Stimulated activated CD8-positive, alpha-beta memory T cell treated with anti-CD3 and anti-CD28 coated beads, Interleukin-15, amount 100 ng/mL, for 24 hours (primary cell): ENCODE measurements at regions not wholly inside any gene's neighbourhood (a gene's known extent, or its start where the extent isn't known, plus 50 kb on each side); places are given as distances from the start of the nearest gene placed in this dataset.

Source experiments
- DNase-seq: peaks from one replicate; pipeline ENCODE4 v3.0.0-alpha.2; 2020; ENCODE audit warnings: low read depth

DNA sequence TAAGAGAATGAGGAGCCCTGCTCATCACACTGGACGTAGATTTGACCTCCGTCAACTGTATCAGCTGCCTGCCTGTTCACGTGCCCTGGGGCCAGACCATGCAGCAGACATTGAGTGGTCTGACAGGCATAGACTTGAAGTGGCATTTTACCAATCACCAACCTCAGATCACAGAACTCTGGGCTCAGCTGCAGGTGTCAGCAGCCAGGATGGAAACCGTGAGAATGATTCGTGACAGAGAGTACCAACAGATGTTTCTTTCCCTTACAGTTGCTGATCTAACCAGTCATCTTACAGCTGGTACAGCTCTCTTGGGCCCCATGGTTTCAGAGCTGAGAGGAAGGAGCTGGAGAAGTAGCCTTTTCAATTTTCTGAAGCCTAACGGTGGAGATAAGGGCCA, 148.9 kb downstream of the EN1 start:
- DNase-seq = no peak

DNA sequence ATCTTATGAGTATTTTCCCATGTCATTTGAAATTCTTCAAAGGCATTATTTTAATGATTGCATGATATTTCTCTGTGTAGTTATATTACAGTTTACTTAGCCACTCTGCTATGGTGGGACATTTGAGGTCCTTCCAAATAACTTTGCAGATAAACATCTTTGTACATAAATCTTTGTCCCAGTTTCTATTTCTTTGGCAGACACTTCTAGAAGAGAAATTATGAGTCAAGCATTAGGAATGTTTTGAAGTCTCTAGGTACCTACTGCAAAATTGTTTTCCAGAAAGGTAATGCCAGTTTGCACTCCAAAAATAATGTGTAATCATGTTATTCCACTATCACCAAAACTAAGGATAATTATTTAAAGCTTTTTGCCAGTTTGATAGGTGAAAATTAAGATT, 149.7 kb downstream of the EN1 start:
- no peak for DNase-seq

GRCh38 chr2:118696786-118697465, 150.5 kb downstream of the EN1 start:
- no peak for DNase-seq

GRCh38 chr2:118693287-118693822, 154.1 kb downstream of the EN1 start:
- no peak for DNase-seq

DNA sequence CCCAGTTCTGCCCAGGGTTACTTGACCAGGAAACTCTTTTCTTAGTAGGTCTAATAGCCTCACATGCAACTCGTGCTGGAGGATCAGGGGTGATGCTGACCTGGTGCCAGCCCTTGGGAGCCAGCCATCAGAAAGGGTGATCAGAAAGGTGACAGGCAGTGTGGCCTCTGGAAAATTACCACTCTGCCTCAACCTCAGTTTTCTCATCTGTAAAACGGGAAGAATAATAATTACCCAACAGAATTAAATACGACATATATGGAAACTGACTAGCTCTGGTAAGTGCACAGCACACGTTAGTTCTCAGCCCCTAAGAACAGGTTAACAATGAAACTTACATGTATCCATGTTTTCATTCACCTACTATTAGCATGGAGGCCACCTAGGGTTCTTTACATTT, 157.6 kb downstream of the EN1 start:
- no peak for DNase-seq

GRCh38 chr2:118689456-118689855, 158.0 kb downstream of the EN1 start:
- no peak for DNase-seq

DNA sequence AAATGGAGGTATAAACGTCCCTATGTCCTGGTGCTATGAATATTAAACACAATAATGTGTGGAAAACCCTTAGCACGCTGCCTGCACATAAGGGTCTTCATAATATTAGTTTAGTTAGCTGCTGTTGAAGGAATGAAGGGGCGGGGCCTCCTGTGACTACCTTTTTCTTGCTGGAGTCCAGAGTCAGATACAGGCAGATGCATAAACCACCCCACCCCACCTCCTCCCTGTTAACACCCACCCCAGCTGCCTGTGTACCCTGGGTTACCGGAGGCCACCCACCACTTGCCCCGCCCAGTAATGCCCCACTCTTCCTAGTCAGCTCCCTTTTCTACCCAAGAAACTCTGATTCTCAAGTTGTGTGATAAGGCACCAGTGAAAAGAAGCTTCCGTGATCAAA, 158.4 kb downstream of the EN1 start:
- DNase-seq = no peak

DNA sequence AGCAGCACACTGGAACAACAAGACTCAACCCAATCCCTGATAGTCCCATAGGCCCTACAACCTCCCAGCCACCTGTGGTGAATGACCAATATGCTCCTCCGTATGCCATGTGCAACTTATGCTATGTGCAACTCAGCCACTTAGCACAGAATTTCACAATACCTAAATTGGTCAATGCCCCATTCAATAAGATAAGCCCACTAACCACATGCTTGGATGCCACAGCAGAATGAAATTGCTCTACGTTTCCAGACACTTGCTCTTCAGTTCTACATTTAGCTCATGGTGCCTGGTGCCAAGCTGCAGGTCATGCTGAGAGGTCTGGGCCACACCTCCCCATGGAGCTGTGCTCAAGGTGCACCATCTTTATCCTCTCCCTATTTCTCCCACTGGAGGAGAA, 159.8 kb downstream of the EN1 start:
- DNase-seq = no peak

DNA sequence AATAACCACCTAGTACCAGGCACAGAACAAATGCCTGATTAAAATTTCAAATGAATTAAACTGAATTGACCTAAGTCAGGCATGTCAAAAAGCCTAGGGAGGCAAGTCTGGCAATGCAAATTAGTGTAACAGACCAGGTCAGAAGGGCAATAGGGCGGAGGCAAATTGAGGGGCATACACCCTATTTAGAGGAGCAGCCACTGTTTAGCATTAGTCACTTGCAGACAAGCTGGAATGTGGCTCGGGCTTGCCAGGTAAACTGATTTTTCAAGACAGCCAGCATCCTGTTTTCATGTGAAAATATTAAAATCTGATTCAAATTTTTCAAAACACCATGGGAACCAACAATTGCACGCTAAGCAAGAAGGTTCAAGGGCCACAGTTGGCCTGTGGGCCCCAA, 160.3 kb downstream of the EN1 start:
- DNase-seq = no peak

- DNase-seq = no peak
Measured at GRCh38 chr2:118686346-118686745, 161.1 kb downstream of the EN1 start.

DNA sequence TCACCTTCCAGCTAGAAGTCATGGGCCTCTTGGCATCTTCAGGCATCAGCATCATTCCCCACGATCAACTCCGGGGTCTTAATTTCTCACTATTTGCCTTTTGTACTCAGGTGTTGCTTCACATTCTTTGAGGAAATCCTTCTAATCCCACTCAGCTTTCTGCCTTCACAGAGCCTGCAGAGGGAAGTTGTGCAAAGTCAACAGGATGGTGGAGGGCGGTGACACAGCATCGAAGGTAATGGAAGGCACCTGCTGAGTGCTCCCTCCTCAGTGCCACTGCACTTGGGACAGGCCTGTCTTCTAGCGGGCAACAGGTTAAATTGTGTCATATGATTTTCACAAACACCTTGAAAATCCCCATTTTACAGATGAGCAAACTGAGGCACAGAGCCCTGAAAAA, 164.0 kb downstream of the EN1 start:
- DNase-seq = no peak

GRCh38 chr2:118678985-118679384, 168.5 kb downstream of the EN1 start:
- no peak for DNase-seq

GRCh38 chr2:118677546-118677945, 169.9 kb downstream of the EN1 start:
- no peak for DNase-seq

GRCh38 chr2:118675531-118675930, 171.9 kb downstream of the EN1 start:
- no peak for DNase-seq

DNA sequence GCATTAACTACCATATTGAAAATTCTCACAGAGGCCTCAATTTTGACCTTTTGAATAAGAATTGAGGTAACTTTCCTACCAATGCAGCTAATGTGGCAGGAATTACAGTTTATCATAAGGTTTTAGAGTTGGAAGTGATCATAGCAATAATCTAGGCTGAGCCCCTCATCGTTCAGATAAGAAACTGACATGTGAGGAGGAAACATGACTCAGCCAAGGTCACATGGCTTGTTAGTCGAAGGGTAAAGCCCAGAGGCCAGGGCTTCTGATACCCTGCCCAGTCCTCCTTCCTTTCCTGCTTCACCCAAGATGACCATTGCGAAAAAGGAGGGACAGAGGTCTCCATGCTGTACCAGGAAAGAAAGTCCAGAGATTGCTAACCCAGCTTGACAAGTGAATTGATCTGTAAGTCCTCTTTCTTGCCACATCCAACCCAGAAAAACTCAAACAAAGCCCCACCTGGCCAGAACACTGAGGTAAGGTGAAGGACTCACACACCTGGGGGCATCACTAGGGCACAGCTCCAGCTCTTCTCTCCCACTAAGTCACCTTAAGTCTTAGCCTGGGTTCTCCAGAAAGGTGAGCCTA, 174.8 kb downstream of the EN1 start:
- no peak for DNase-seq

DNA sequence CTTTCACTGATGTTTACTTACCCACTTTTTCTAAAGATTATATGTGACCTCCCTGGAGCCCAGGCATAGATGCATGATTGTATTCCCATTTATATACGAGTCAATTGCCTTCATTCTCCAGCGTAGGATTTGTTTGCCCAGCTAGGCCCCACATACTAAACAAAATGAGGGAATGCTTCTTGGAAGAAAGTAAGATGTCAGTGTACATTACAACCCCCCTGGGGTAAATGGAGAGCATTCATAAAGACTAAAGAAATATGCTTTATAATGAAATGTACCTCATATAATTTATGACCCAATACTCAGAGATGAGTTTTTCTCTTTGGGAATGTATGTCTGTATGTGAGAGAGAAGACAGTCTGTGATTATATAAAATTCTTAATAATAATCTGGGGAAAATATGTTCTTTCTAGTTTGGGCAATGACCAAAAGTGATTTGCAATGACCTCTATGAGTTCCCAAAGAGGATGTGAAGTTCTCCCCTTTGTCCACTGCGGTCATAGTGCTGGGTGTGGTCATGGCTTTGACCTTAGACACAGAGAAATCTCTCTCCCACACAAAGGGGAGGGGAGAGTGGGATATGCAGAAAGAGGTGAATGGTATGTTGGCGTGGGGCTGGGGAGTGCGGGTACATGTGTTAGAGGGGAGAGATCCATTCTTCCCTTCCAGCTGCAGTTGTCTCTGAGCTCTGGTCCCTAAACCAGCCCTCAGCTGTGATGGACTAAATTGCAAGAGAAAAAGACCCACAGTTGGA, 175.6 kb downstream of the EN1 start:
- no peak for DNase-seq

GRCh38 chr2:118670838-118671237, 176.6 kb downstream of the EN1 start:
- no peak for DNase-seq

- no peak for DNase-seq
Measured at GRCh38 chr2:118670276-118670675, 177.2 kb downstream of the EN1 start.

DNA sequence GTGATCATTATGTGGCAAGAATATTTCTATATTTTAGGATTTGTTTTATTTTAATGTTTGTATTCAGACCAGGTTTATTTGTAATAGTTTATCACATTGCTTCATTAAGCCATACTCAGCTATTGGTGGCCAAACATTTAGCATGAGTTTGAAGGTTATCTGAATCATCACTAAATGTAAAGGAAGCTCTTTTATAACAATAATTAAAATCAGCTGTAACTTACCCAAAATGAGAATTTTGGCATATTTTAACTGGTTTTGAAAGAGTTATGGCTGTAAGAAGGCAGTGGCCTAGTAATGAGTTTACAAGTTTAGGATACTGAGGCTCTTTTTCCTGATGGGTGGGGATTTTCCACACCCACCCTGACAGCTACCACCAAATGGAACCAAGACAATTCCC, 177.8 kb downstream of the EN1 start:
- DNase-seq = no peak

DNA sequence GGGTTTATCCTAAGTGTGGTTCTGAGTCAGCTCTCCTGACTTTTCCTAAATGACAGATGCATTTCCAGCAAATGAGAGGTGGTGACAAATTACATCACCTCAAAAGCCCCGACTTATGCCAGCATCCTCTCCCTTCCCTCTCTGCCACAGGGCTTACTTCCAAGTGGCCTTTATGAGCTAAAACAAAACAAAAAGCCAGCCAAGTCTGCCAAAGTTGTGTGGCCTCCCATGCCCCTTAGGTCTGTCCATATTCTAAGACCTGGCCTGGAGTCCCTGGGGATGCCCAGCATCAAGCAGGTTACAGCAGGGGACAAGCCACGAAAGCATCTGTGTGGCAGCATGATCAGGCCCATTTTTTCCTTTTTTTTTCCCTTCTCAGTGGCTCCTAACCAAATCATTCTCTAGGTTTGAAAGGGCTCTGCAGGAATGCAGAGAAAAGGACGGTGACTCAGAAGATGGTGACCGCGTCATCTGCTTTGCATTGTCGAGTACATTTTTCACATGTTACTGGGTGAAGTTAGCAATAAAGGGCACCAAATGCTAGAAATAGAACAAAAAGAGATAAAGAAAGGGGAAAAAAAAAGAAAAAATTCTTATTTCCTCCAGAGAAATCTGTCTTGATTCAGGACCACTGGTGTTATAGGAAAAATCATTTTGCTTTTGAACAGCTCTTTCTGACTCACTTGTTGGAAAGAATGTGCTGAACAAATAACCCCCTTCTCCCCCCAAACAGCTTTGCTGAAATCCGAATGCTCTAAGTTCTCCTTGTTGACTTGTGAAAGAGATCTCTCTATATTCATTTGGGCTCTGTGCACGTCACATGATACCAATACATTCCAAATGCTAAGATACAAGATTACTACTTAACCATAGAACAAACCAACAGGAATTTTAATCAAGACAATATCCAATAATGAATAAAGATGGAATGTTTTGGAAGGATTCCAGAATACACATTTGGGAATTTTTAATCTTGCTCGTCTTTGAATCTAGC, 178.7 kb downstream of the EN1 start:
- DNase-seq = no peak

GRCh38 chr2:118667964-118668363, 179.5 kb downstream of the EN1 start:
- no peak for DNase-seq

GRCh38 chr2:118667348-118667747, 180.1 kb downstream of the EN1 start:
- DNase-seq = no peak
